ENCODE measurements at regions not wholly inside any gene's neighbourhood (a gene's known extent, or its start where the extent isn't known, plus 50 kb on each side); places are given as distances from the start of the nearest gene placed in this dataset.

DNA sequence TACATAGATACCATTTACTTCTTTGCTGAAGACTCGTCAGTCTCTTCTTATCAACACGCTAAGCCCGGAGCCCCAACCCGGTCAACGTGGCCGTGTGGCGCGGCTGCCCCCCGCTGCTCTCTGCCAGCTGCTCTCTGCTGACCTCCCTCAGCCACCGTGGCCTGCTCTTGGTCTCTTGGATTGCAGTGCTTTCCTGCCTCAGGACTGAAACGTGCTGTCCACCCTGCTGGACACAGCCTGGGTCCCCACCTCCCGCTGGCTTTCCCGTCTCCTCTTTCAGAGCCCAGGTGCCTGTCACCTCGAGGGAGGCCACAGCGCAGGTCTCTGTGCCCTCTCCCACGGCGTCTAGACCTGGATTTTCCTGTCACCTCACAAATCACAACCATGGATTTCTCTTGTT lies 388.1 kb upstream of the B3GAT1 start:
- Histone ChIP-seq H3K9me3 (ENCODE audit: insufficient read depth, low read length) (no peaks in the 10 kb centered on the region), H3K9ac (ENCODE audit: low read length) (no peak overlapping the region), H3K36me3 (replicated peaks; ENCODE audit: low read depth, low read length) (no peaks in the 10 kb centered on the region), H3K79me2 (ENCODE audit: low read length) (no peaks in the 10 kb centered on the region), H4K20me1 (ENCODE audit: insufficient read depth, low read length) (no peaks in the 10 kb centered on the region), H3K4me1 (ENCODE audit: low read length) (no peaks in the 10 kb centered on the region), H2AFZ (ENCODE audit: low read depth, low read length) (no peak overlapping the region), H3K4me3 (ENCODE audit: low read length) (no peak overlapping the region), H3K4me2 (ENCODE audit: low read length) (no peak overlapping the region), H3K27ac (ENCODE audit: low read length) (no peak overlapping the region), H3K27me3 (ENCODE audit: low read depth, low read length) (peaks cover 3% of the 10 kb centered on the region; the same call in 1 of the 2 replicates)
- no peak for TF ChIP-seq EZH2phosphoT487 (IDR thresholded peaks at IDR 0.05; ENCODE audit: low read depth)
- TF ChIP-seq, protein P1, sequence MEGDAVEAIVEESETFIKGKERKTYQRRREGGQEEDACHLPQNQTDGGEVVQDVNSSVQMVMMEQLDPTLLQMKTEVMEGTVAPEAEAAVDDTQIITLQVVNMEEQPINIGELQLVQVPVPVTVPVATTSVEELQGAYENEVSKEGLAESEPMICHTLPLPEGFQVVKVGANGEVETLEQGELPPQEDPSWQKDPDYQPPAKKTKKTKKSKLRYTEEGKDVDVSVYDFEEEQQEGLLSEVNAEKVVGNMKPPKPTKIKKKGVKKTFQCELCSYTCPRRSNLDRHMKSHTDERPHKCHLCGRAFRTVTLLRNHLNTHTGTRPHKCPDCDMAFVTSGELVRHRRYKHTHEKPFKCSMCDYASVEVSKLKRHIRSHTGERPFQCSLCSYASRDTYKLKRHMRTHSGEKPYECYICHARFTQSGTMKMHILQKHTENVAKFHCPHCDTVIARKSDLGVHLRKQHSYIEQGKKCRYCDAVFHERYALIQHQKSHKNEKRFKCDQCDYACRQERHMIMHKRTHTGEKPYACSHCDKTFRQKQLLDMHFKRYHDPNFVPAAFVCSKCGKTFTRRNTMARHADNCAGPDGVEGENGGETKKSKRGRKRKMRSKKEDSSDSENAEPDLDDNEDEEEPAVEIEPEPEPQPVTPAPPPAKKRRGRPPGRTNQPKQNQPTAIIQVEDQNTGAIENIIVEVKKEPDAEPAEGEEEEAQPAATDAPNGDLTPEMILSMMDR (IDR thresholded peaks at IDR 0.05; ENCODE audit: low read depth, low read length) = no peak

DNA sequence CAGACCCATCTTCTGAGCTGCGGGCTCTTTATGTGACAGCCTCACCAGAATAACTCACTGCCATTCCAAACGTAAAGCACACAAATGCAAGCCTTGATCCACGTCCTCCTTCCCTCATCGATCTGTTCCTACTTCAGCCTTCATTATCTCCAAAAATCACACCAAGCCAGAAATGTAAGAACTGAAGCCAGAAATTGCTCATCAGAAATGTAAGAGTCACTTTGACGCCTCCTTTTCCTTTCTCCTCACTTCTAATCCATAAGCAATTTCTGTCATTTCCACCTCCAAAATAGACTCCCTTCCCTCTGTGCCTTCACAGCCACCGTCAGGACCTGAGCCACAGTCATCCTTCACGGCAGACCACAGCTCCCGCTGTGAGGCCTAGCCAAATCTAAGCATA lies 387.3 kb upstream of the B3GAT1 start:
- no peaks in the 10 kb centered on the region for H3K79me2 ChIP-seq (ENCODE audit: low read length)
- H3K4me2 ChIP-seq (ENCODE audit: low read length) = no peak overlapping the region
- H3K4me3 ChIP-seq (ENCODE audit: low read length) = no peak overlapping the region
- H3K27ac ChIP-seq (ENCODE audit: low read length) = no peak overlapping the region
- H3K4me1 ChIP-seq (ENCODE audit: low read length) = no peaks in the 10 kb centered on the region
- no peak for TF ChIP-seq EZH2phosphoT487 (IDR thresholded peaks at IDR 0.05; ENCODE audit: low read depth)
- TF ChIP-seq, protein P1 (IDR thresholded peaks at IDR 0.05; ENCODE audit: low read depth, low read length) = no peak
- H3K9me3 ChIP-seq (ENCODE audit: insufficient read depth, low read length) = no peaks in the 10 kb centered on the region
- no peaks in the 10 kb centered on the region for H3K36me3 ChIP-seq (replicated peaks; ENCODE audit: low read depth, low read length)
- H3K27me3 ChIP-seq (ENCODE audit: low read depth, low read length) = peaks cover 1% of the 10 kb centered on the region; the same call in 1 of the 2 replicates
- H2AFZ ChIP-seq (ENCODE audit: low read depth, low read length) = no peak overlapping the region
- no peaks in the 10 kb centered on the region for H4K20me1 ChIP-seq (ENCODE audit: insufficient read depth, low read length)
- no peak overlapping the region for H3K9ac ChIP-seq (ENCODE audit: low read length)

DNA sequence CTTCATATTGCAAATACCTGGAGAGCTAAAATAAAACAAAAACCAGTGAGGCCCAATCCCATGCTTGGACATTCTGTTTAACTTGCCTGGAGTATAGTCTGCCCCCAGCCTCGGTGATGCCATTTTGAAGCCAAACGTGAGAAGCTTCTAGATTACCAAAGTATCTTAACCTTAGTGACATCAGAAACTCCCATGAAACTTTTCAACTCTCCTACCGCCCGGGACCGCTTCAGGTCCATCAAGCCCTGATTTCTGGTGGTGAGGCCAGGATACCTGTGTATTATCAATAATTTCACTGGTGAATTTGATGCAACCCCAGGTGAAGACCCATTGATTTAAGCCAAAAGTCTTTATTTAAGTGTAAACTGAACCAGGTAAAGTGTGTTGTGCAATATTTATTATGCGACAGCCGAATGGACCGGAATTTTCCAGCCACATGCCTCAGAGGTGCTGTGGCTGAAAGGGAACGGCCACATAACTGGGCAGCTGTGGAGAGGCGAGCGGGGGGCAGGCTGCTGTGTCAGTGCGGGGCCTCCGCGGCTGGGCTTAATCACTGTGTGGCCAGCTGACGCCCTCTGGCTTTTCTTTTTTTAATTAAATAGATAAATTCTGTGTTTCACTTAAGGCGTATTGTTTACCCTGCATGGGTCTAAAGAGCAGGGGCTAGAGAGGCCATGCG lies 385.5 kb upstream of the B3GAT1 start:
- Histone ChIP-seq H3K9me3 (ENCODE audit: insufficient read depth, low read length) (no peaks in the 10 kb centered on the region), H2AFZ (ENCODE audit: low read depth, low read length) (no peak overlapping the region), H3K9ac (ENCODE audit: low read length) (no peak overlapping the region), H4K20me1 (ENCODE audit: insufficient read depth, low read length) (no peaks in the 10 kb centered on the region), H3K27me3 (ENCODE audit: low read depth, low read length) (no peaks in the 10 kb centered on the region), H3K36me3 (replicated peaks; ENCODE audit: low read depth, low read length) (no peaks in the 10 kb centered on the region), H3K79me2 (ENCODE audit: low read length) (no peaks in the 10 kb centered on the region), H3K4me2 (ENCODE audit: low read length) (no peak overlapping the region), H3K27ac (ENCODE audit: low read length) (no peak overlapping the region), H3K4me1 (ENCODE audit: low read length) (no peaks in the 10 kb centered on the region), H3K4me3 (ENCODE audit: low read length) (no peak overlapping the region)
- no peak for TF ChIP-seq EZH2phosphoT487 (IDR thresholded peaks at IDR 0.05; ENCODE audit: low read depth)
- TF ChIP-seq, protein P1 (IDR thresholded peaks at IDR 0.05; ENCODE audit: low read depth, low read length) = no peak

DNA sequence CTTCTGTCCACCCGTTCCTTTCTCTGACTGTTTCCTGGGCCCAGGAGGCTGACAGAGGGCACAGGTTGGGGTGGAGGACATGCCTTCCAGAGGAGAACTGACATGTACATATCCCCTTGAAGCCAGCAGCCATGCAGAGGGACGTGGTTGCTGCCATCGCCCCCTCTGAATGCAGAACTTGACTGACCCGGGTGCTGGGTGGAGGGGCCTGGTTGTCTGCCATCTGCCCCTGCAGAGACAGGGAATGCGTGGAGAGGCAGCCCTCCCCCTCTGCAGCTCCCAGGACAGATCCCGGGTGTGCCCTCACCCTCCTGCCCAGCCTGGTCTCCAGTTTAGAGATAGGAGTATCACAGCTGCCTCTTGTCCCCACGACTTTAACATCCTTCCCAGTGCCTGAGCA lies 383.0 kb upstream of the B3GAT1 start:
- H3K27ac ChIP-seq (ENCODE audit: low read length) = no peak overlapping the region

More for the DNA sequence above, 383.0 kb upstream of the B3GAT1 start:
- no peak overlapping the region for H3K4me3 ChIP-seq (ENCODE audit: low read length)
- H3K36me3 ChIP-seq (replicated peaks; ENCODE audit: low read depth, low read length) = no peaks in the 10 kb centered on the region
- no peaks in the 10 kb centered on the region for H3K4me1 ChIP-seq (ENCODE audit: low read length)
- H2AFZ ChIP-seq (ENCODE audit: low read depth, low read length) = no peak overlapping the region
- H4K20me1 ChIP-seq (ENCODE audit: insufficient read depth, low read length) = no peaks in the 10 kb centered on the region
- TF ChIP-seq EZH2phosphoT487 (IDR thresholded peaks at IDR 0.05; ENCODE audit: low read depth) = no peak
- TF ChIP-seq, protein P1 (IDR thresholded peaks at IDR 0.05; ENCODE audit: low read depth, low read length) = no peak
- H3K27me3 ChIP-seq (ENCODE audit: low read depth, low read length) = no peaks in the 10 kb centered on the region
- H3K9ac ChIP-seq (ENCODE audit: low read length) = no peak overlapping the region
- H3K9me3 ChIP-seq (ENCODE audit: insufficient read depth, low read length) = no peaks in the 10 kb centered on the region
- H3K79me2 ChIP-seq (ENCODE audit: low read length) = no peaks in the 10 kb centered on the region
- no peak overlapping the region for H3K4me2 ChIP-seq (ENCODE audit: low read length)
